K562 (cell line): ENCODE measurements at regions not wholly inside any gene's neighbourhood (a gene's known extent, or its start where the extent isn't known, plus 50 kb on each side); places are given as distances from the start of the nearest gene placed in this dataset.

ENCODE experiments used
- CBFB ChIP-seq: sonication (generic); formaldehyde crosslinking; IDR thresholded peaks from 2 replicates; pipeline ENCODE4 v1.4.0; 2020; ENCODE audit warnings: mild to moderate bottlenecking, missing genetic modification reagents
- CBX8 ChIP-seq: fragments of 200-600 bp; sonication (generic); IDR thresholded peaks from 2 replicates; pipeline ENCODE4 v1.6.1; 2012; ENCODE audit warnings: borderline replicate concordance, mixed run types, low read depth, mild to moderate bottlenecking, moderate library complexity, mixed read lengths, low read length, control low read depth, inconsistent platforms; ENCODE audit not compliant: poor library complexity, severe bottlenecking; ENCODE audit errors: extremely low read depth
- CTCF ChIP-seq, 3 experiments: IDR thresholded peaks in 2 of 3; conservative IDR thresholded peaks in 1 of 3; 2 replicates each; pipeline ENCODE4 v1.5.1; 2011 to 2012; ENCODE audit warnings: low read length in 3 of 3, mild to moderate bottlenecking in 3 of 3, control low read depth in 2 of 3, improper control_type of control experiment in 1 of 3, inconsistent platforms in 1 of 3, low read depth in 1 of 3, mixed read lengths in 1 of 3, moderate library complexity in 1 of 3; ENCODE audit not compliant: insufficient read depth in 2 of 3
- EP300 ChIP-seq: IDR thresholded peaks from 2 replicates; pipeline ENCODE4 v1.6.1; 2012; ENCODE audit warnings: low read length, improper control_type of control experiment
- ESRRA ChIP-seq: fragments of 450-650 bp; IDR thresholded peaks from 2 replicates; pipeline ENCODE4 v1.6.1; 2014; ENCODE audit warnings: low read depth, mild to moderate bottlenecking, moderate library complexity, borderline replicate concordance
- MIER1 ChIP-seq: fragments of 450-650 bp; IDR thresholded peaks from 2 replicates; pipeline ENCODE4 v1.6.1; 2016; ENCODE audit warnings: antibody characterized with exemption, mild to moderate bottlenecking, low read depth
- MNT ChIP-seq, 2 experiments: fragments of 450-650 bp; conservative IDR thresholded peaks; 2 replicates each; pipeline ENCODE4 v1.6.1; 2017; ENCODE audit warnings: mild to moderate bottlenecking in 2 of 2, moderate library complexity in 2 of 2
- NFIC ChIP-seq: fragments of 450-650 bp; IDR thresholded peaks from 2 replicates; pipeline ENCODE4 v1.6.1; 2017; ENCODE audit warnings: mild to moderate bottlenecking, inconsistent platforms
- POLR2A ChIP-seq: fragments of 450-650 bp; conservative IDR thresholded peaks from 2 replicates; pipeline ENCODE4 v1.6.1; 2016
- SMARCA5 ChIP-seq: fragments of 450-650 bp; IDR thresholded peaks from 2 replicates; pipeline ENCODE4 v1.6.1; 2016
- SREBF1 ChIP-seq: fragments of 150-350 bp; IDR thresholded peaks from 2 replicates; pipeline ENCODE4 v1.6.1; 2014; ENCODE audit warnings: antibody characterized with exemption, low read depth, low read length, borderline replicate concordance

- TF ChIP-seq EP300 (no peak), MNT (conservative IDR thresholded peaks at IDR 0.05) (no peak), NFIC (no peak), MIER1 (no peak), POLR2A (no peak), ESRRA (no peak), CTCF (IDR thresholded peaks at IDR 0.05 in 2 of 3, conservative IDR thresholded peaks at IDR 0.05 in 1 of 3; ENCODE audit: insufficient read depth in 2 of 3, low read depth in 1 of 3, low read length in 3 of 3) (no peak), CBX8 (no peak), SREBF1 (no peak), SMARCA5 (no peak), CBFB (no peak)
These were observed 64.2 kb upstream of the UMPS start for GRCh38 chr3:124666067-124666466.
